ENCODE measurements at regions not wholly inside any gene's neighbourhood (a gene's known extent, or its start where the extent isn't known, plus 50 kb on each side); places are given as distances from the start of the nearest gene placed in this dataset.
"Not testable (repeated sequence)": the region's sequence is repeated elsewhere in the genome, so short reads cannot be mapped to it uniquely, and the experiment has no call there.

DNA sequence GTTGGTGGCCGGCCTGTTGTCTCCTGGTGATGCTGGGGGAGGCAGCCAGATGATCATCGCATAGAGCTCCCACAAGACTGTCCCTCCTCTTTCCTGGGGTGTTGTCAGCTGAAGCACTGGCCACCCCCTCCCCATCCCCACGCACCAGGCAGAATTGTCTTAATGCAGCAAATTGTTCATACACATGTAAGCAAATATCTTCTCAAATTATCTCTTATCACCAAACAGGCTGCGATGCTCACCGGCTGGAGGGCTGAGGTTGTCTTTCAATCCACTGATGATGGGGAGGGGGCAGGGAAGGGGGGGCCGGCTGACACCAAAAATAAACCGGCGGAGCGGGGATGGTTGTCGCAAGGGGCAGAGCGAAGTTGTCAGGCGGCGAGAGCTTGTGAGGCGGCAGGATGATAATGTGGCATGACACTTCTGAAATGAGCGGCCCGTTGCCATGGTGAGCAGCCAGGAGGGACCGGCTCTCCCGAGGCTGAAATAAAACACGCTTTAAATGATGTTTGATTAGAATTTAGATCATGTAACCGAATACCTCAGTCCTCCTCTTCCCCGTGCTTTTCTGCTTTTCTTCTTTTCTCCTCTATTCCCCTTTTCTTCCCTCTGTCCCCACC, 59.8 kb downstream of the MRM1 start:
- DNase-seq, result no peak

DNA sequence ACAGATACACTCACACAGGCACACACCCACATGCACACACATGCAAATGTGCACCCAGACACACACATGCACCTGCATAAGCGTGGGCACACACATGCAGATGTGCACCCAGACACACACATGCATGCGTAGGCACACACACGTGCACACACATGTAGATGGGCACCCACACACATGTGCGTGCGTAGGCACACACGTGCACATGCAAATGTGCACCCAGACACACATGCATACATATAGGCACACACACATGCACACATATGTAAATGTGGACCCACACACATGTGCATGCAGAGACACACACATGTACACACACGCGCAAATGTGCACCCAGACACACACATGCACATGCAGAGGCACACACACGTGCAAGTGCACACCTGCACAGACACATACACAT, 60.3 kb downstream of the MRM1 start:
- no peak for DNase-seq

DNA sequence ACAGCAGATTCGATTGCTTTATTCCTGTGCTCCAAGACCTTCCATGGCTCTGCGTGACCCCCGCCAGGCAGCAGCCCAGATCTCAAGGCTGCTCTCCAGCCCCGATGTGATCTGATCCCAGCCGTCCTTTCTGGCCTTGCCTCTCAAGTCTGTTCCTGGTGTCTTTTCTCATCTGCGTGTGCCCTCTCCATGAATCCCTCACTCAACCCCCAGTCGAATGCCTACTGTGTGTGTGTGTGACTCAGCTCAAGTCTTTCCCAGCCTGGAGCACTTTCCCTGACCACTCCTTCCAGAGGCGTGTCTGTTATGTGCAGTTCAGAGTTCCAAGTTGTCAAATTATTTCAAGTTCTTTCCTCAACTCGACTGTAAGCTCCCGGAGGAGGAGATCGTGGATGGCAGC, 64.0 kb downstream of the MRM1 start:
- no peak for DNase-seq

DNA sequence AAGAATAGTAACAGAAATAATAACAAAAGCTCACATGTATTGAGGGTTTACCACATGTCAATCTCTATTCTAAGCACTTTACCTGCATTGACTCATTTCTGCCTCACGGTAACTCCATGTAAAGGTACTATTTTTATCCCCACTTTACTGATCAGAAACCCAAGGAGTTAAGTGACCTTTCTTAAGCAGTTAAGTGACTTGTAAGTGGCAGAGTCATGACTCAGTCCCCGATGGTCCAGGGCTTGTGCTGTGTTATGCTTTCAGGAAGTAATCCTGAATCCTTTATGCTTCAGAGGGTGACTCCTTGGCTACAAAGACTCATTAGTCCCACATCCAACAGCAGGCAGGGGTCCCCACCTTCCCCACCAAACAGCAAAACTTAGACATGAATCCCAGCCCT, 66.5 kb downstream of the MRM1 start:
- no peak for DNase-seq

DNA sequence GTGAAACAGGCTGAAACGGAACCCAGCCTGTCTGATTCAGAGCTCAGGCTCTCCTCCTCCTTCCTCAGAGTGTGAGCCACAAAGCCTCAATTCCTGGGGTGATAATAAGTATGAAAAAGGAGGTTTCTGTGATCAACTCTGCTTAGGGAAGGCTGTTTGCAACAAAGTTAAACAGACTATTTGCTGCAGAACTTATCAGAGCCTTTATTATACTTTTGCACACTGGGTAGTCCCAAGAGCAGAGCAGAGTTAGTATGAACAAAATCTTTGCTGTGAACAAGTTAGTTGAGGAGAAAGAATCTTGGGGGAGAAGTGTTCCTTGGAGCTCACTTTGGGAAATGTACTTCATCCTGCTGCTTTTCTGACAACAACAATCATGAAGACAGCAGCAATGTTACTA, 67.4 kb downstream of the MRM1 start:
- DNase-seq, result no peak

DNA sequence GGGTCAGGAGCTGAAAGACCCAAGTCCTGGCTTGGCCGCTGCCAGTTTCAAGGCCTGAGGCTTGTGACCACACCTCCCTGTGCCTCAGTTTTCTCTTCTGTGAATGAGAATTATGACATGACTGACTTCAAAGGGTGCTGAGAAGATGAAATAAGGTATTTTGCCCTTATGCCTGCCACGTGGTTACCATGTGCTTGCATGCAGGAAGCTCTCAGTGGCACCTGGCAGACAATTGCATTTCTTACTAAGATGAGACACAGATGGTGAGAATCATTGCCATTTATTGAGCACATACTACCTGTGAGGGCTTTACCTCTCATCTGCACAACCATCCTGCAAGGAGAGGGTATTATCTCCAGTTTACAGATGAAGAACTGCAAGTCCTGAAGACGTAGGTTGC, 69.8 kb downstream of the MRM1 start:
- DNase-seq, result no peak

DNA sequence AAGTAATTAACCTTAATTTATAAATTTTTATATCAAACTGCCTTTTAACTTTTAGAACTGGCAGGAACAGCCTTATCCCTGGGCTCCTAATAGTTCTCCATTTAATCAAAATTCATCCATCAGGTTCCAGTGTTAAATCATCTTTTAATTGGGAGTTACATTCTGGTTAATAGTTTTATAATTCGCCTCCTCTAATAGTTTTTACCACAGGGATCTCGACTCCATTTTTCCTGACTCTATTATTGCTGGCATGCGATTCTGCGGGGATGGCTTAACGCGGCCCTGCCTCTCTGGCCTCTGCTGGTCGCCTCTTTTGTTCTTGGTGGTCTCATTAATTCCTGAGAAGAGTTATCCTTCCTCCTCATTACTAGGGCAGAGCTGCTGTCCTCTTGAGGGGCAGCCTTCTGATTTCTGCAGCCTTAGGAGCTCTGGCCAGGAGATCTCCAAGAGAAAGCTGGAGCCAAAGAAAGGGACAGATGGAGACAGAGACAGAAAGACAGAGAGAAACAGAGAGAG, 71.1 kb downstream of the MRM1 start:
- DNase-seq, result no peak

DNA sequence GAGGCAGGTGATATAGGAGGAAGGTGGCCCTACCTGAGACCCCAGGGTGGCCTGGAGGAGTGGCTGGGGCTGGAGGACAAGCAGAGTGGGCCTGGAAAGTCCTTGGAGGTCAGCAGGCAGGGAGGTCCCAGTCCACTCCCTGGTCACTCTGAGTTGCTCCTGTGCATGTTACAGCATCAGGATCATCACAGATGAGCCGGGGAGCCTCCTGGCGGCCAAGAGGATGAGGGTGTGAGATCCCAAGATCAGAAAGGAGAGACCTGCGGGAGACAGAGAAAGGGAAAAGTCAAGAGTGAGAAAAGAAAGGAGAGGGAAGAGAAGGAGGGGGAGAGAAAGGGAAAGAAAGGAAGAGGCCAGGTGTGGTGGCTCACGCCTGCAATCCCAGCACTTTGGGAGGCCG, 71.7 kb downstream of the MRM1 start:
- DNase-seq, result no peak

DNA sequence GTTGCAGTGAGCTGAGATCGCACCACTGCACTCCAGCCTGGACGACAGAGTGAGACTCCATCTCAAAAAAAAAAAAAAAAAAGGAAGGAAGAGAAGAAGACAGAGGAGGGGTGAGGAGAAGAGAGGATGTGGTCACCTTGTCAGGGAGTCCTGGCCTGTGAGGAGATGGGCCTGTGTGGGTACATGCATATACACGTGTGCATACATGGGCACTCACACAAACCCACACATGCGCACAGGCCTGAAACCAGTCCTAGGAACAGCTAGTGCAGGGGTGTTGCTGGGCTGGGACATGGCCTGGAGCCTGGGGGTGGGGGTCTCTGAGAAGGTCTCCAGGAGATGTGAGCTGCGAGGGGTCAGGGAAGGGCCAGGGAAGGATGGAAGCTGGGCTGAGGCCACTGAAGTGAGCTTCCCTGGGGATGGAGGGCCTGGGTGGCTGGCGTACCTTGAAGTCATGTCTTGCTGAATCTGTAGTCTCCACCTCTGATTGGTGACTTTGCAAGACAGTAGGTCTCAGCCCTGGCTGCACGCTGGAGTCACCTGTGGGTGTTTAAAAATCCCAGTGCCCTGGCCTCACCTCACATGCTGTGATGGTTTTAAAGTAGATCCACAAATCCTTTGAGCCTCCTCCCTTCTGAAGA, 72.4 kb downstream of the MRM1 start:
- DNase-seq, result no peak

DNA sequence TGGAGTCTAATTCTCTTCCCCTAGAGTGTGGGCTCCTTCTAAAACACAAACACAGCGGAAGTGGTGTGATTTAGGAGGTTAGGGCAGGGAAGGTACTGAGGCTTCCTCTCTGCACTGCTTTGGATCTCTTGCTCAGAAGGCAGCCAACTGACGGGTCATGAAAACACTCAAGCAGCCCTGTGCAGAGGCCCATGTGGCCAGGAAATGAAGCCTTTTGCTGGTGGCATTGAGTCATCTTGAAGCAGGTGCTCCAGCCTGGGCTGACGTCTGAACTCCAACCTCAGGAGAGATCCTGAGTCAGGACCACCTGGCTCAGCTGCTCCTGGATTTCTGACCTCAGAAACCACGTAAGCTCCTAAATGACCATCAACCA, 72.9 kb downstream of the MRM1 start:
- no peak for DNase-seq

DNA sequence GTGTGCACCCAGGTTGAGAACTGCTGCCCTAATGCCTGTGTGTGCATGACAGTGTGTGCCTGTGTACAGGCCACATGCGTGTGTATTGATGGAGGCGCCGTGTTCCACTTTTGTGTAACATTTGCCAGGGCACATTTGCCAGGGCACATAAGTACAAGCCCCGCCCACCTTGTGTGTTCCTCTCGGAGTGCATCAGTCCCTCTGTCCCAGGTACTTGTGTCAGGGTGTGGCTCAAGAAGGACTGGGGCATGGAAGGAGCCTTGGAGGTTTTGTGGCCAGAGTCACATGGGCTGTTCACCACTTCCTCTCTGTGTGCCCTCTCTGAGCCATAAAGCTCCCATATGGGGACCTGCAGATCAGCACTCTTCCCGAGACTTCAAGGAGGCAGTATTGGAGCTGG, 73.9 kb downstream of the MRM1 start:
- no peak for DNase-seq

DNA sequence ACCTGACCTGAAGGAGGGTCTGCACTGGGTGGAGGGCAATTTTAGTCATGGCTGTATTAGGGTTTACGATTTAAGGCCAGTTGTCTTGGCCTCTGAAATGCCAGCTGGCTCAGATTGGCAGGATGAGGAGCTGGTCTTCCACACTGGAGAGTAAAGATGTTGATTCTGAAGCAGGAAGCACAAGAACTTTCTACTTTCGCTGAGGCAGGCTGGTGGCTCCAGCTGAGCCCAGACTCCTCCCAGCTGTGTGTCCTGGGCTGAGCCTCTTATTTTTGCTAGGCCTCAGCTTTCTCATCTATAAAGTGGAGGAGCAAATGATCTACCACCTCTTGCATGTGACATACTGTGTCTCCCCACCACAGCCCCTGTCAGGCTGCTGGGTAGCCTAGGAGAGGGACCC, 74.4 kb downstream of the MRM1 start:
- no peak for DNase-seq

DNA sequence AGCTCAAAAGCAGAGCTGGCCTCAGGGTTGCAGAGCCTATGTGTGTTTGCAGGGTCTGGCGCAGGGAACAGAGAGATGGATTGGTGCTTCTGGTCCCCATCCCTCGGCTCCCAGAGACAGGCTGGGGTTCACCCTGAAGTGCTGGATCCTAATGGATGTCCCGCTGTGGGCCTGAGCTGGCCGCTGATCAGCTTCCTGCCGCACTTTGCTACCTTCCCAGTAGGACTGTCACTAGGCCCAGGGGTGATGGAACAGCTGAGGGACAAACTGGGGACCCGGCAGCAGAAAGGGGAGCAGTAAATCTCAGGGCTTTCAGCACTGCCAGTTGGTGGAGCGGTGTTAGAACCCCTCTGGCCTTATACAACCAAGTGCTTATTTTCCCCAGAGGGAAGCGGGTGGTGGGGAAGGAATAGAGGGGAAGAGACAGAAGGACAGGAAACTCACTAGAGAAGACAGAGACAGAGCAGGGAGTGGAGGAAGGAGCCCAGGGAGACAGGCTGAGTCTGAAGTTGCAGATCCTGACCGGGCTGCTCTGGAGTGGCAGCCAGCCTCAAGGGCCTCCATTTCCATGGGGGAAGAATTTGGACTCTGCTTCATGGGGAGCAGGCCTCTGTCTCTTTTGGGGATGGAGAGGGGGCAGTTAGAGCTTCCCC, 78.6 kb downstream of the MRM1 start:
- DNase-seq, result no peak

DNA sequence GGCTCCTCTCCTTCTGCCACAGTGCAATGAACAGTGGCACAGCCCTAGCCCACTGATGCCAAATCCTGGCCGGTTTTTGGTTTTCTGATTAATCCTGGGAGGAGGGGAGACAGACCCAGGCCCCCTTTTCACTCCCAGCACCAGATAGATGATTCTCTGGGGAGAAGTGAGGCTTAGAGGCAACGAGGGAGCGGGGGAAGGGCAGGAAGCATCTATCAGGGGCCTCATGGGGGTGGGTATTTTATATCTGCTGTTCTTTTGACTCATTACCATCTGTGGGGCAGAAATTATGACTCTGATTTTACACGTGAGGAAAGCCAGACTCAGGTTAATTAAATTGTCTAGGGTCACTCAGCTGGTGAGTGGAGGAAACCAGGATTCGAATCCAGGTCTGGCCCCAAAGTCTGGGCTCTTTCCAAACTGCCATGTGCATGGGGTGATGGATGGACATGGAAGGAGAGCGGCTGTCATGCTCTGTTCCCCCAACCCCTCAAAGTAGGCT, 79.4 kb downstream of the MRM1 start:
- no peak for DNase-seq

DNA sequence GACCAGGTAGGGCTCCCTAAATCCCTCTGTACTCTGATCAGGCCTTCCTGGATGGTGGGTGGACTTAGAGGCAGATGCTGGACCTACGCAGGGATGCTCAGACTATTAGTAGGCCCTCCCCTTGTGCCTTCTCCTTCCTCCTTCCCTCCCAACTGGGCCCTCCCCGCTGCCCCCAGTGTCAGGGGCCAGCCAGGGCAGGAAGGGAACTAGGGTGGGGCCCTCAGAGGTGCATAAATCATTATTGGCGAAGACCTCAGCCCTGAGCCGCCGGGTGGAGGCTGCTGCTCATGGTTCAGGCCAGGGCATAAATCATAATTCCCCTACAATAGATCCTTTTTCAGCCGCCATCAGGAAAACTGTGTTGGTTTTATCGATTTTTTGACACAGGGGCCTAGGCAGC, 81.4 kb downstream of the MRM1 start:
- DNase-seq, result no peak

DNA sequence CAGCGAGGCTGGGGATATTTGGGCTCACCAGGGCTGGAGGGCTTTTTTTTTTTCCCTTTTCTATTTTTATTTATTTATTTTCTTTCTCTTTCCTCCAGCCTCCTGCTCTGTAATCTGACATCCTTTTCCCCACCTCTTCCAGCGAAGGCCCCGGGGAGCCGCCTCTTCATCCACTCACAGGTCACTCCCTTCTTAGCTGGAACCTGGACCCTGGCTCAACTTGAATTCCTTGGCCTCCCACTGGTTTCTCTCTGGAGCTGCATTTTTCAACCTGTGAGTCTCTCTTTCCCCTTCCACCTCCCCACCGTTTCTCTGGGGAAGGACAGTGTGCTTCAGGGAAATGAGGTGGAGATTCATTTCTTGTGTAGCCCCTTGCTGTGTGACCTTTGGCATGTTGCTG, 82.0 kb downstream of the MRM1 start:
- DNase-seq, result no peak

DNA sequence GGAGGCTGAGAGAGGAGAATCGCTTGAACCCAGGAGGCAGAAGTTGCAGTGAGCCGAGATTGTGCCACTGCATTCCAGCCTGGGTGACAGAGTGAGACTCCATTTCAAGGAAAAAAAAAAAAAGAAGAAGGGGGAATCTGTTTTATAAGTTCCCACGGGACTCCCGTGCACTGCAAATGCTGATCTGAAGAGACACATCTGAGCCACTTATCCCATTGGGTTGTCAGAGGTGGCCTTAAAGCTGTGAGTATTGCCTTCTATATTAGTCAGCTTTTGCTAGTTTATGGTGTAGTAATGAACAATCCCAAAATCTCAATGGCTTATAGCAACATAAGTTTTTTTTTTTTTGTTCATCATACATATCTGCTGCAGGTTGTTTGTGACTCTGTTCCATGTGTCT, 82.8 kb downstream of the MRM1 start:
- DNase-seq, result no peak

DNA sequence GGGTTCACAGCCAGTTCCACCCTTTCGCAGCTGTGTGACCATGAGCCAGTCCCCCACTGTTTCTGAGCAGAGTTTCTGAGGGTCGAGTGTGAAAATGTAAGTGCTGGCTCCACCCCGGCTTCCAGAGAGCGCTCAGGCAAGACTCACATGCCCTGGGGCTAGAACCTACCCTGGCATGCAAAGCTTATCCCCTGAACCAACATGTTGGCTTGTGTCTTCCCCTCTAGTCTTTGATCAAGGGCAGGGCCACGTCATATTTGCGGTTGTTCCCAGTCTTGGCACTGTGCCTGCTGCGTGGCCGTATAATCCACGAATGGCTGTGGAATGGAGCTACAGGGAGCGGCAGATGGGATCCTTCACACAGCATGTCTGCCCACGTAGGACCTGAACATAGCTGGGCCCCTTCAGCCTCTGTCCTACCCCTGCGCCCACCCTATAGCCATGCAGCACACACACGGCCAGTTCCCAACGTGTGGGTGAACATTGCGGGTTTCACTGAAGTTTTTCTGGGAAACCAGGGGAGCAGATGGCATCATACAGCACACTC, 84.8 kb downstream of the MRM1 start:
- DNase-seq, result no peak

DNA sequence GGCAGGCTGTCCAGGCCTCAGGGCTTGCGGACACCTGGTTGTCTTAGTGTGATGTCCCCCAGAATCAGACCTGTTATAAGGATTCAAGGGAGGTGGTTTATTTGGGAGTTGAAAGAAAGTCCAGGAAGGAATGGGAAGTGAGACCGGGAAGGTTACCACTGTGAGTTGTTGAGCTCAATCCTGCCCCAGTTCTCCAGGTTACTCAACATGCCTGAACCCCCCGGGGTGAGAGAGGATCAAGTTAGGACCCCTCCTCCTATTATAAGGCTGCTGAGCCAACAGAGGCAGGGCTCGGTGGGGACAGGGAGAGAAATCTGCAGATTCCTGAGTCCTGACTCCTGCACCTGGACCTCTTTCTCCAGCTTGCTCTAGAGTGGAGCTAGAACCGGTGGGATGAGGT, 86.4 kb downstream of the MRM1 start:
- no peak for DNase-seq

DNA sequence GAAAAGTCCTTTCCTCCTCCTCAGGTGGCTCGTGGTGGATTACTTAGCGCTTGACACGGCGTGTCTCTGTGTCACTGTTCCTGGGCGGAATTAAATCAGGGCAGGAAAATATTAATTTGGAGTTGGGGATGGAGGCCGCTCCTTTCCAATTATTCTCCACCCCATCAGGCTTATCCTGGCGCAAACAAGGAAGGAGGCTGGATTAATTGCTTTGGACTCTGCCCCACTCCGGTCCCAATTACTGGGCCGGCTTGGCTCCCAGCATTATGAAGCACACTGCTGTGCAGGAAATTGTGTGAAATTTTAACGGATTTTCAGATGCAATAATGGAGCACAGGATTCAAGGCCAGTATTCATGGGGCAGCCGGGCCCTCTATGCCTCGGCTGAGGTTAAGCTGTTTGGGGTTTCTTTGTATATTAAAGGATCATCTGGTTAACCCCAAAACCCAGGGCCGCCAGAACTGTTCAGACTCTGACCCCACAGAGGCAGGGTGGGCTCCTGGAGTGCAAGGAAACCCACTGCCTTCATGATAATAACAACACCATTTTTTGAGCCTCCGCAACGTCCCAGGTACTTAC, 87.8 kb downstream of the MRM1 start:
- no peak for DNase-seq

DNA sequence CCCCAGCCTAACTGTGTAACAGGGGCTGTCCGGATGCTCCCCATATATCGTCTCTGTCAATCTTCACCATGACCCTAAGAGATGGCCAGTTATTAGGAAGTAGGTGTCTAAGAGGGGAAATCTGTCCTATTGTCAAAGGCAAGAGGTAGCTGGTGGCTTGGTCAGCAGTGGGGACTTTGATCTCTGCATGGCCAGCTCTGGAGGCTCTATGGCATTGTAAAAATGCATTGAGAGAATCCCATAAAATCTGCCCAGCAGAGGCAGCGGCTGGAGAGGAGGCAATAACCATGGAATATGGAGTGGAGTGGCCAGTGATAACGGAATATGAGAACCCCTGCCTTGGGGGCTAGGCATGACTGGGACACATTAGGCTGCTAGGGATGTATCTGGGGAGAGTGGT, 88.8 kb downstream of the MRM1 start:
- no peak for DNase-seq

DNA sequence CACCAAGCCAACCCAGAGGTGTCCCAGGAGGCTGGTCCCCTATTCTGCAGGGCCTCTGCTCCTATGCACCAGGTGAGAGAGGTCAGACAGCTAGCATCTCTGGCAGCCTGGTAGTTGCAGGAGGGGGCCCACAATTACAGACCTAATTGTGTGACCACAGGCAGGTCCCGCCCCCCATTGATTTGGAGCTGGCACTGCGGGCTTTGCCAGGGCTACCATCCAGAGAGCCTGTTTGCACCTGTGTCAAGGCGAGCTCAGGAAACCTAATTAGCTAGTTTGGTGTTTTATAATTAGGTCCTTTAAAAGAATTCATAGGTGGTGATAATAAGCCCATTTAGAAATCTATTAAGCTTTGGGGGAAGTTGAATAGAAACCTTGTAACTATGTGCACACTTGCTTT, 90.2 kb downstream of the MRM1 start:
- DNase-seq, result no peak

DNA sequence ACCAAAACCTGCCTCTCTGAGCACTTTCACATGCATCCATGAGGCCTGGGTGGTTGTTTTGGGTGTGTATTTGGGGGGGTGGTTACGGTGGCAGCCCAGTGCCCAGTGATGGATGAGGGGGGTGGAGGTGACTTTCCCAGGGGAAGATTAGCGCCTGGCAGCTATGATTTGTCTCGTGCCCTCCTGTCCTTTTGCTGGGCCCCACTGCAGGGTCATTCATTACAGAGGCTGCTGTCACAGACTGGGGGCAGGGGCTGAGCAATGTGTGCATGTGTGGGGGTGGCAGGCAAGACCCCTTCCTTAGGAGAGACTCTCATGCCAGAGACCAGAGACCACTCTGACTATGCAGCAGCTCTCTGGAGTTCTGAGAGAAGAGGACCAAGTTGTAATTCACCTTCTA, 93.7 kb downstream of the MRM1 start:
- no peak for DNase-seq

DNA sequence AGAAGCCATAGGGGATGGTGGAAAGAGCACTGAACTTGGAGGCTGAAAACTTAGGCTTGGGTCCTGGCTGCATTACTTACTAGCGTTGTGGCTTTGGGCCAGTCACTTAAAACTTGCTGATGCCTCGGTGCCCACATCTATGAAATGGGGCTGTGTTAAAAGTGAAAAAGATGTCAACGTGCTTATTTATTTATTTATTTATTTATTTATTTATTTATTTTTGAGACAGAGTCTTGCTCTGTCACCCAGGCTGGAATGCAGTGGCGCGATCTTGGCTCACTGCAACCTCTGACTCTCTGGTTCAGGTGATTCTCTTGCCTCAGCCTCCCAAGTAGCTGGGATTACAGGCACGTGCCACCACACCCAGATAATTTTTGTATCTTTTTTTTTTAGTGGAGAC, 94.3 kb downstream of the MRM1 start:
- DNase-seq, result not testable (repeated sequence)

Measured in fibroblast of skin of right biceps (primary cell).